ENCODE measurements at regions not wholly inside any gene's neighbourhood (a gene's known extent, or its start where the extent isn't known, plus 50 kb on each side); places are given as distances from the start of the nearest gene placed in this dataset.

DNA sequence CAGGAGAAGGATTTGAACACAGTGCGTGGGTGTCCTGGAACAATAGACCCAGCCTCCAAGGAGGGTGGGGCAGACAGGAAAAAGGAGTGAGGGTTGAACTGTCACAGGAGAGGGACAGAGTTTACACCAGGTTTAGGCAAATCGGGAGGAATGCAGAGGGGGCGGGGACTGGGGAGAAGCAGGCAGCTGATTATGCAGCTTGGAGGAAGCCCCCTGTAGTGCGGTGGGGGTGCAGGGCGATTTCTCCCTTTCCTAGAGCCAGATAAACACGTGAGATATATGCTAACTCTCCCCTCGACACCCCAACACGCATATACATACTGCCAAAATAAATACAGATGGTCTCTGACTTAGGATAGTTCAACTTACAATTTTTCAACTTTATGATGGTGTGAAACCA lies 108.6 kb upstream of the PRR20G start:
- TF ChIP-seq EZH2 (IDR thresholded peaks at IDR 0.05) (no peak), ZNF274 (IDR thresholded peaks at IDR 0.05; ENCODE audit: low read depth, low read length) (no peak), ELF1 (IDR thresholded peaks at IDR 0.05; ENCODE audit: borderline replicate concordance, low read depth) (no peak), CEBPB (IDR thresholded peaks at IDR 0.05; ENCODE audit: low read depth) (no peak), ZFX (IDR thresholded peaks at IDR 0.05) (no peak), EZH2phosphoT487 (IDR thresholded peaks at IDR 0.05; ENCODE audit: borderline replicate concordance) (no peak)
- TF ChIP-seq, protein P1, sequence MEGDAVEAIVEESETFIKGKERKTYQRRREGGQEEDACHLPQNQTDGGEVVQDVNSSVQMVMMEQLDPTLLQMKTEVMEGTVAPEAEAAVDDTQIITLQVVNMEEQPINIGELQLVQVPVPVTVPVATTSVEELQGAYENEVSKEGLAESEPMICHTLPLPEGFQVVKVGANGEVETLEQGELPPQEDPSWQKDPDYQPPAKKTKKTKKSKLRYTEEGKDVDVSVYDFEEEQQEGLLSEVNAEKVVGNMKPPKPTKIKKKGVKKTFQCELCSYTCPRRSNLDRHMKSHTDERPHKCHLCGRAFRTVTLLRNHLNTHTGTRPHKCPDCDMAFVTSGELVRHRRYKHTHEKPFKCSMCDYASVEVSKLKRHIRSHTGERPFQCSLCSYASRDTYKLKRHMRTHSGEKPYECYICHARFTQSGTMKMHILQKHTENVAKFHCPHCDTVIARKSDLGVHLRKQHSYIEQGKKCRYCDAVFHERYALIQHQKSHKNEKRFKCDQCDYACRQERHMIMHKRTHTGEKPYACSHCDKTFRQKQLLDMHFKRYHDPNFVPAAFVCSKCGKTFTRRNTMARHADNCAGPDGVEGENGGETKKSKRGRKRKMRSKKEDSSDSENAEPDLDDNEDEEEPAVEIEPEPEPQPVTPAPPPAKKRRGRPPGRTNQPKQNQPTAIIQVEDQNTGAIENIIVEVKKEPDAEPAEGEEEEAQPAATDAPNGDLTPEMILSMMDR (IDR thresholded peaks at IDR 0.05 in 2 of 3, conservative IDR thresholded peaks at IDR 0.05 in 1 of 3; ENCODE audit: borderline replicate concordance in 1 of 3, insufficient read depth in 1 of 3, low read depth in 2 of 3, low read length in 2 of 3) = no peak

Measured in HCT116 (cell line).